Head of caudate nucleus (tissue), 42 donors: ENCODE measurements at regions not wholly inside any gene's neighbourhood (a gene's known extent, or its start where the extent isn't known, plus 50 kb on each side); places are given as distances from the start of the nearest gene placed in this dataset.

Experiments used
- DNase-seq, 42 donors: peaks; one replicate each; pipeline versions ENCODE4 v3.0.0 to v3.0.0-alpha.2; 2020 to 2021; ENCODE audit warnings: mixed read lengths in 7 of 42
- intact Hi-C: fragments of 100-400 bp; cut with DNase I; formaldehyde crosslinking; loops from one replicate; pipeline ENCODE4 v1.15.0; 2022

DNA sequence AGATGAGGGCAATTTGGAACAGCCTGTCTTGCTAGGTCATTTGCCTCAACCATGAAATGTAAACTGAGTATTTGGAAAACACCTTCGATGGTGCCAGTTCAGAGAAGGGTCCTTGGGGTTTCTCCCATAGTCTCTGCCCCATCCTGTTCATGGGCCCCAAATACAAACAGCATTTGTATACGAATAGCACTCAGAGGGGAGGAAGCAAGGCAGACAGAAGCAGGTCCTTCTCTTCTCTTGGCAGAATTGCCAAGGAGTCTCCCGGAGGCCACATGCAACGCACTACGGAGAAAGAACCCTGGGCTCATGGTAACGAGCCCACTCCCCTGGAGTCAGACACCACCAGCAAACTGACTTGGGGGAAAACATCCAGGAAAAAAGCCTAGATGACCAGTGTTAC is 162.1 kb downstream of the RAB11FIP2 start:
- intact Hi-C loops, result no loop called here

DNA sequence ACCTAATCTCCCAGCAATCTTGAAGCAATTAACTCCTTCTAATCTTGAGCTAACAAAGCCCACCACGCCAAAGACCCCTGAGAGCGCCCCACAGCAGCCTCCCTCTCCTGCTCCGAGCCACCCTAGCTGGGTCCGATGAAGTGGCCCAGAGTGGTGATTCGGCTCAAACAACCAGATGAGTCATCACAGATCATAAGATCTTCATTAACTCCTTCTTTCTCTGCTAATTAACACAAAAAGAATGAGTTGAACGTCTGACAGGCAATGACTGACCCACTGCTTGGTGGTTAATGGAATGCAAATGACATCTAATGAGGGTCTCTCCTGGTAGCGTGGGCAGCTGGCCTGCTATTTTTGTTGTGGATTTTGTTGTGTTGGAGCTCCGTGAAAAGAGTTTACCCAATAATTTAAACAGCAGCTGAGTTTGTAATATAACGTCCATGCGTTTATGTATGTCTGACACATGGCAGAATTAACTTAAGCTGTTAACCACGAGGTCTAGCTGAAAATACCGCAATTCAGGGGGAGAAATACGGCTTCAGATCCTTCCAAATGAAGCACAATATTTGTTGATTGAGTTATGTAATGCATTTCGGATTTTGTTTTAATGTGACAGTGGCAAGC is 161.4 kb downstream of the RAB11FIP2 start:
- intact Hi-C loops, result no loop called here
- DNase-seq, result no peak

More for the DNA sequence above, 162.1 kb downstream of the RAB11FIP2 start:
- DNase-seq, result no peak

- intact Hi-C loops, result no loop called here
- no peak for DNase-seq
Observed at GRCh38 chr10:117886766-117887165, 160.0 kb downstream of the RAB11FIP2 start.

DNA sequence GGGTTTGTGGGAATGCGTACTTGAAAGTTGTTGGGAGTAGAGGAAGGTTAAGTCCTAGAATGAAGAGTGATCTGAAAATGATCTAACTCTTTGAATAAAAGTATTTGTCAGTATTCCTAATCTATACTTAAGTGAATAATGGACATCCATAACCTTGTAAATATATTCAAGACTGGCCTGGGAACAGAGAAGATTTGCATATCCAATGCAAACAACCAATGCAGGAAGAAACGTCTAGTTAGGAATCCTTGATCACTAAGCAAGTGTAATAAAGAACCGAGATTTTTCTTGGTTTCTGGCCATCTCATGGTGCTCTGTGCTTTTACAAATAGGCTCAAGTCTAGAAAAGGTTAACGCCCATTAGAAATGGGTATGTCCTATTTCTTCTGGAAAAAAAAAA is 157.1 kb downstream of the RAB11FIP2 start:
- intact Hi-C loops, result no loop called here
- DNase-seq, result no peak

DNA sequence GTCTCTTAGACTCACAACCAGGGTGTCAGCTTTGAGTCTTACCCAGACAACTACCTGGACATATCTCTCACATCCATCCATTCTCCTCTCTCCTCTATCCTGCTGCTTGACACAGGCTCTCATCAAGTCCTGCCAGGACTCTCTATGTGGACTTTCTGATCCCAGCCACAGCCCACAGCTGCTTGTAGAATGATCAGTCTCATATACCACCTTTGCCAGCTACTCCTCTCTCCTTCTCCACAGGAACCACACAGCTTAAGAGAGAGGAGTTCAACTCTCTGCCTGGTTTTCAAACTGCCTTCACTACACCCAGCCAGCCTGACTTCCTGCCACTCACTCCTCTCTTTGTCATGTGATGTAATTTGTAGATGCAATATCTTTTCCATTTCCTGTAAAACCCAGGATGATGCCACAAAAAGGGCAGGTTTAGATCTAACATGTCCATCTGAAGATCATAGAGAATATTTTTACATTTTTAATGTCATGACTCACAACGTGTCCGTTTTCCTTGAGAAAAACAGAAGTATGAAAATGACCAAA is 154.0 kb downstream of the RAB11FIP2 start:
- intact Hi-C loops, result no loop called here
- DNase-seq, result no peak

DNA sequence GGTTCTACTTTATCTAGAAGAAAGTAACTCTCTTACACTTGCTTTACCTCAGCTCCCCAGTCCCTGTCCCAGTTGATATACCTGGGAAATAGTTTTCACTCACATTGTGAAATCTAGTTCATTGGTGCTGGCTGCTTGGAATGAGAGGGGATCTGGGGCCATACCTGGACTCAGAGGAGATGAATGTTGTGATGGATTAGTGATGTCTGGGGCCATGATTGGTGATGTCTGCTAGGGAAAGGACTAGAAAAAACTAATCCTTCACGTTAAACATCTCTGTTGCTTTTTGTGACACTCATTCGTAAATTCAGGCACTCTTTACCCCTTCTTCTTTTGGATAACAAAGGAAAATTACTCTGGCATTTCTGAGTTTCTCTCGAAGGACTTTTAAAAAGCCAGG is 152.4 kb downstream of the RAB11FIP2 start:
- no peak for DNase-seq

DNA sequence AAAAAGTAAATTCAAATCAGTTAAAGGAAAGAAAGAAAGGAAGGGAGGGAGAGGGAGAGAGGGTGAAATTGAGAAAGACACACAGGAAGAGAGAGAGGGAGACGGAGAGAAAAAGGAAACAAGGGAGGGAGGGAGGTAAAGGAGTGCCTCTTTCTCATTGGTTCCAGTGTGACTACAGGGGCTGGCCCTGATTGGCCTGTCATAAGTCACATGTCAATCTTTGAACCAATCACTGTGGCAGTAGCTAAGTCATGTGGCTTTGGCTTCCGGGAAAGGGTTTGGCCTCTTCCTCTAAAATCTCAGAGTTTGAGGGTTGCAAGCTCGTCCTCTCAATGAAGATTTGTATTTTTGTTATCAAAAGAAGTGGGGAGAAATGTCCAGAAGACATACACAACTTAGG is 150.2 kb downstream of the RAB11FIP2 start:
- intact Hi-C loops, result no loop called here
- no peak for DNase-seq

More for the DNA sequence above, 152.4 kb downstream of the RAB11FIP2 start:
- intact Hi-C loops, result no loop called here

DNA sequence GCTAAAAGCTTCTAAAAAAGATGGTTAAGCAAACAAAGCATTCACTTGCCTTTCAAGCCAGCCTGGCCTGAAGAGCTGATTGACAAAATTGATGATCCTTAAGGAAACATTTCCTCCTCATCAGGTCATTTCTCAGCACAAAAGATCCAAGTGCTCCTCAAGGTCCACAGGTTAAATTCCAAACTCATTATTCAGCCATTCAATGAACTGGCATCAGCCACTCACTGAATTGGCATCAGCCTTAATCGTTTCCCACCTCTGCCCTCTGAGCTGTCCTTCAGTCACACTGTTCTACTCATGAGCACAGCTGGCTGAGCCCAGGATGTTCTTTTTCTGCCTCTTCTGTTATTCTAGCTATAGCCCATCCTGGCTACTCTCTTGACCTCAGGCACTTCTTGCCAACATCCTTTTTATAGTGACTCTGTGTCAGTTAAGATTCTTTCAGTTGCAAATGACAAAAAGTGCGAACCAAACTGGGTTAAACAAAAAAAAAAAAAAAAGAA is 147.5 kb downstream of the RAB11FIP2 start:
- intact Hi-C loops, result no loop called here
- no peak for DNase-seq

GRCh38 chr10:117900280-117900679 is 146.5 kb downstream of the RAB11FIP2 start:
- no peak for DNase-seq
- intact Hi-C loops, result no loop called here

DNA sequence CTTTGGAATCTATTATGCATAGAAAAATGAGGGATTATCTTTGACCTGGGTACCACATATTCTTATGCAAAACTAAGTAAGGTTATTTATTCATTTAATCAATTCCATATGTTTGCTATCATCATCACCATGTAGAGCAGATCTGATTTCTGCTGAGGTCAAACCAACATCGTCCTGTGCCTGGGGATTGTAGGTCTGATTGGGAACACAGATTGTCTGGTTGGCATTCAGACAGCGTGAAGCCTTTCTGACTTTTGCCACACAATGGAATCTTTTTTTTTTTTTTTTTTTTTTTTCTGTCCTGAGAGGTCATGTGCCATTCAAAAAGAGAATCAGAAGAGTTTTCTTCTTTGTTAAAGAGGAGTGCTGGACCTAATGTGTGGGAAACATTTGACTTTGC is 142.9 kb downstream of the RAB11FIP2 start:
- intact Hi-C loops, result no loop called here
- no peak for DNase-seq

DNA sequence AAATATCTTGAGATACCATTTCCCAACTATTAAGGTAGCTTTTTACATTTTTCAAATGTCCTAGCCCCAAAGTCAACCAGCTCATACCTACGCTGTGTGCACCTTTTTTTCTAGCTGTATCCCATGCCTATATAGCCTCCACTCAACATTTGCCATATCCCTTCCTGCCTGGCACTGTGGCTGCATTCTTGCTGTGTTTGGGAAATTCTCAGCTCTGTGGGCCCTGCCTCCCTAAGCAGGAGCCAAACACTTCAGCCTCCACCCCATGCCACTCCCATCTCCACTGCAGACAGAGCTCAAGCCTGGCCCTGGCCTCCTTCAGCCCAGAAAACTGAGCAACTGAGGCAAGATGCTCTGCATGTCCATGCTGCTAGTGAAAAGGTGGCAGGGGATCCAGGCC is 141.3 kb downstream of the RAB11FIP2 start:
- intact Hi-C loops, result no loop called here
- no peak for DNase-seq

GRCh38 chr10:117911684-117912083 is 135.1 kb downstream of the RAB11FIP2 start:
- intact Hi-C loops, result no loop called here
- no peak for DNase-seq

GRCh38 chr10:117914334-117914733 is 132.4 kb downstream of the RAB11FIP2 start:
- intact Hi-C loops, result no loop called here
- no peak for DNase-seq

DNA sequence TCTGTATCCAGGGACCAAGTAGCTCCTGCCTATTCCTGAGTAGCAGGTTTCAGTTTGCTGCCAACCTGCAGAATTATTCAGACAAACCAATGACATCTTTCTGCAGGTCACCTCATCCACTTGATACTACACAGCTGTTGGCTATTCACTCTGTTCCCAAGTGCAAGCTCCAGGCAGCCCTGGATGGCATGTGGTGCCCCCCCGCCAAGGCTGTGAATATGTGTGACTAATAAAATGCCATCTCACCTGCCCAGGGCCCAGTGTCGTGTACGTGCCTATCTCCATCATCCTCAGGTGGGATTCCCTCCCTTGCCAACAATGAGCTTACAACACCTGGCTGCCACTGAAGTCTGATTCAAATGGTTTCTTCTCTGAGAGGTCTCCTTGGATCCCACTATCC is 125.8 kb downstream of the RAB11FIP2 start:
- DNase-seq, result no peak
- intact Hi-C loops, result no loop called here

- no peak for DNase-seq
- intact Hi-C loops, result no loop called here
Observed at GRCh38 chr10:117921421-117921820, 125.3 kb downstream of the RAB11FIP2 start.

DNA sequence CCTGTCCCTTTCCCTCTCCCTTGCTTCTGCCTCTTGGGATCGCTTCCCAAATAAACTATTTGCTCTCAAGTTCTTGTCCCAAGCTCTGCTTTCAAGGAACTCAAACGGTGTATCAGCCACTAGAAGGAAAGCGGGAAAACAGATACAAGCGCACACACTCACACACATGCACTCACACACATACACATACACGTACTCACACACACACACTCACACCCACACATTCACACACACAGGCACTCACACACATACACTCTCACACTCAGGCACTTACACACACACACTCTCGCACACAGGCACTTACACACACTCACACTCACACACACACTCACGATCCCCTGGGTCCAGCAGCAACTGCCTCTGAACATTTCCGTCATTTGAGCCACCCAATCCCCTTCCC is 121.9 kb downstream of the RAB11FIP2 start:
- no peak for DNase-seq
- intact Hi-C loops, result no loop called here

DNA sequence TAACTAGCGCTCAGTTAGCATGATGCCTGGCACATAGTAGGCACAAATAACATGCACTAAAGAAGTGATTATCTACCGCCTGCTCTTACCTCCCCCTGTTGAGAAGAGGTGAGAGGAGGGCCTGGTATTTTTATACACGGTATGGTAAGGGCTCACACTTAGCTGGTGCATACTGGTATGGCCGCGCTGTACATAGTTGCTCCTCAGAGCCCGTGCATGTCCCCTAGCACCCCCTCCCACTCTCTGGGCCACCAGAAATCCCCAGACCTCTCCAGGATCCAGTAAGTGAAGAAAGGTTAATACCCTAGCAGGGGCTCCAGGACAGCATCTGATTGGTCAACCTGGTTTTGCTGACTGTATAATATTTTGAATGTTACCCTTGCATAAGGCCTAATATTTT is 121.4 kb downstream of the RAB11FIP2 start:
- DNase-seq, result no peak
- intact Hi-C loops, result no loop called here

DNA sequence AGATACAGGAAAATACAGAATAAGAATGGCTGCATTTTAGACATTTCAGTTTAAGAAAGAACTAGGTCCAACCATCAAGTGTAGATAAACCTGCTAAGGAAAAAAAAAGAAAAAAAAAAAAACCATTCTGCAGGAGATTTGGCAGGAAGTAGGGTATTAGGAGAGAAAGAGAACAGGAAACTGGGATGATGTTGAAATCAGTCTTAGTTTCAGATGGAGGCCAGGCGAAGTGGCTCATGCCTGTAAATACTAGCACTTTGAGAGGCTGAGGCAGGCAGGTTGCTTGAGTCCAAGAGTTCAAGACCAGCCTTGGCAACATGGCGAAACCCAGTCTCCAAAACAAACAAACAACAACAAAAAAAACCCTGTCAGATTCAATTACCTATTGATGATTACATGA is 120.2 kb downstream of the RAB11FIP2 start:
- DNase-seq, result no peak
- intact Hi-C loops, result no loop called here

DNA sequence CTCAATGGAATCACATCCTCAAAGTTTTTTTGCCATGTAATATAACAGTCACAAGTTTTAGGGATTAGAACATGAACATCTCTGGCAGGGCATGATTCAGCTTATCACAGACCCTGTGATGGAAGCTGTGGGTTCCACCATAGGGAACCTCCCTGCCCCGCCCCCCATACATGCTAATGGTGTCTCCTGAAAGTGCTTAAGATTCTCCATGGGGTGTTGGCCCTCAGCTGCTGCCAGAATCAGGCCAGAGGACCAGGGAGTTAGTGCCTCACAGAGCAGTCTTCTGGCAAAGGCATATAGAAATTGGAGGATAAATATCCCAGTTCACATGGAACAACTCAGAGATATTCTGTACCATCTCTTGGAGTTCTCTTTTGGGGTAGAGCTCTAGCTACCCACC is 119.4 kb downstream of the RAB11FIP2 start:
- no peak for DNase-seq
- intact Hi-C loops, result no loop called here

GRCh38 chr10:117927871-117928270 is 118.9 kb downstream of the RAB11FIP2 start:
- intact Hi-C loops, result no loop called here

DNA sequence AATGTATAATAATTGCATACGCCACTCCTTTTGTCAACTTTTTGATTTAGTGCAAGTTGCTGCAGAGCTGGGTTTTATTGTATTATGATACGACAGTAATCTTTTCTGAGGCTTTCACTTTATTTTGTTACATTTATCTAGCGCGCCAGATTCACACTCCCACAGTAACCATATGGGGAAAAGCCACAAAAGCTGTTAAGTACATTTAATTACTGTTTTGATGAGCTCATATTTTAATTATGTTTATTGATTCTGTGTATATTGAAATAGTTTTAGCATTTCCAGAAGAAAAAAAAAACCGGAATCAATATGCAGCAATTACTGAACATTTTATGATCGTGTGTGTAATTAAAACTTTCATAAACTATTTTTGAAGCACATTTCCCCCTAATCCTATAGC is 118.5 kb downstream of the RAB11FIP2 start:
- DNase-seq, result no peak
- intact Hi-C loops, result no loop called here

More at GRCh38 chr10:117927871-117928270, 118.9 kb downstream of the RAB11FIP2 start:
- DNase-seq, result no peak
